K562 (cell line): ENCODE measurements at regions not wholly inside any gene's neighbourhood (a gene's known extent, or its start where the extent isn't known, plus 50 kb on each side); places are given as distances from the start of the nearest gene placed in this dataset.

Experiments
- EZH2 ChIP-seq: IDR thresholded peaks from 2 replicates; pipeline ENCODE4 v1.6.1; 2012; ENCODE audit warnings: low read depth, mild to moderate bottlenecking, inconsistent platforms, low read length, borderline replicate concordance
- HOXB6 ChIP-seq: fragments of 250-450 bp; sonication (Bioruptor Pico); IDR thresholded peaks from 2 replicates; pipeline ENCODE4 v1.5.1; 2022; ENCODE audit warnings: mild to moderate bottlenecking, borderline replicate concordance
- KAT2B ChIP-seq: IDR thresholded peaks from one replicate; pipeline ENCODE4 v1.6.1; 2012; ENCODE audit warnings: low read depth, mild to moderate bottlenecking, control low read depth, inconsistent platforms, low read length, moderate library complexity
- MECOM ChIP-seq: fragments of 250-450 bp; sonication (Bioruptor Pico); IDR thresholded peaks from 2 replicates; pipeline ENCODE4 v1.8.0; 2022; ENCODE audit warnings: inconsistent platforms
- ZNF780A ChIP-seq: fragments of 250-450 bp; sonication (Bioruptor Pico); IDR thresholded peaks from 2 replicates; pipeline ENCODE4 v1.5.0; 2021; ENCODE audit warnings: mild to moderate bottlenecking
- TF ChIP-seq, protein P1 (sequence below): fragments of 250-450 bp; sonication (Bioruptor Pico); IDR thresholded peaks from 2 replicates; pipeline ENCODE4 v1.8.0; 2021; ENCODE audit warnings: moderate library complexity, mild to moderate bottlenecking, inconsistent platforms

DNA sequence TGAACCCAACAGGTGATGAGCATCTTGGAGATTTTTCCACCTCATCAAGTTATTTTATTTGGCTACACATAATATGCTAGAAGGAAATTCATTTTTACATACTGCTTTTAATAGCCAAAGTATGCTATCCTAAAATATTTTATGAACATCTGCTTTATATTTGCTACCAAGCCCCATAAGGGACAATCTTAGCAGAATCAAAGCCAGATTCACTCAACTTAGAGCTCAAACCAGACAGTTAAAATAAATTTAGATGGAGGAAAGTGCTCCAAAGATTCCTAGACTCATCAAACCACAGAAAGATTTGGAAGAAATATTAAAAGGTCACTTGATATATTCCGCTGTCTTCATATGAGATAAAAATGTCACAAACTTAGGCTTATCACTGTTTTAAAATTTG is 637.1 kb upstream of the CCNG1 start:
- no peak for TF ChIP-seq EZH2
- TF ChIP-seq HOXB6 (CRISPR knock-in tag), result no peak
- TF ChIP-seq ZNF780A, result no peak
- TF ChIP-seq MECOM (CRISPR knock-in tag), result no peak
- no peak for TF ChIP-seq KAT2B
- TF ChIP-seq, protein P1, sequence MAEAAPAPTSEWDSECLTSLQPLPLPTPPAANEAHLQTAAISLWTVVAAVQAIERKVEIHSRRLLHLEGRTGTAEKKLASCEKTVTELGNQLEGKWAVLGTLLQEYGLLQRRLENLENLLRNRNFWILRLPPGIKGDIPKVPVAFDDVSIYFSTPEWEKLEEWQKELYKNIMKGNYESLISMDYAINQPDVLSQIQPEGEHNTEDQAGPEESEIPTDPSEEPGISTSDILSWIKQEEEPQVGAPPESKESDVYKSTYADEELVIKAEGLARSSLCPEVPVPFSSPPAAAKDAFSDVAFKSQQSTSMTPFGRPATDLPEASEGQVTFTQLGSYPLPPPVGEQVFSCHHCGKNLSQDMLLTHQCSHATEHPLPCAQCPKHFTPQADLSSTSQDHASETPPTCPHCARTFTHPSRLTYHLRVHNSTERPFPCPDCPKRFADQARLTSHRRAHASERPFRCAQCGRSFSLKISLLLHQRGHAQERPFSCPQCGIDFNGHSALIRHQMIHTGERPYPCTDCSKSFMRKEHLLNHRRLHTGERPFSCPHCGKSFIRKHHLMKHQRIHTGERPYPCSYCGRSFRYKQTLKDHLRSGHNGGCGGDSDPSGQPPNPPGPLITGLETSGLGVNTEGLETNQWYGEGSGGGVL (CRISPR knock-in tag), result no peak
